MM.1S (cell line): ENCODE measurements at regions not wholly inside any gene's neighbourhood (a gene's known extent, or its start where the extent isn't known, plus 50 kb on each side); places are given as distances from the start of the nearest gene placed in this dataset.

Source experiments
- DNase-seq: peaks from one replicate; pipeline ENCODE4 v3.0.0-alpha.2; 2015
- H2AFZ ChIP-seq: fragments of 300-600 bp; sonication (generic); 2 replicates; pipeline ENCODE4 v1.6.0; 2016; ENCODE audit warnings: antibody characterized with exemption, low read length
- H3F3A ChIP-seq: fragments of 300-600 bp; sonication (generic); 2 replicates; pipeline ENCODE4 v1.6.1; 2016; ENCODE audit warnings: mild to moderate bottlenecking, antibody characterized with exemption, low read length, moderate library complexity, mixed read lengths; ENCODE audit not compliant: insufficient read depth
- H3K27ac ChIP-seq: fragments of 300-600 bp; sonication (generic); 2 replicates; pipeline ENCODE4 v1.5.1; 2016; ENCODE audit warnings: mild to moderate bottlenecking, low read length
- H3K27me3 ChIP-seq: fragments of 300-600 bp; sonication (generic); replicated peaks from 2 replicates; pipeline ENCODE4 v1.6.0; 2016; ENCODE audit warnings: low read length; ENCODE audit not compliant: insufficient read depth
- H3K36me3 ChIP-seq: fragments of 300-600 bp; sonication (generic); replicated peaks from 2 replicates; pipeline ENCODE4 v1.6.1; 2016; ENCODE audit warnings: mild to moderate bottlenecking, low read length, mixed read lengths; ENCODE audit not compliant: insufficient read depth
- H3K4me1 ChIP-seq: fragments of 300-600 bp; sonication (generic); 2 replicates; pipeline ENCODE4 v1.6.1; 2016; ENCODE audit warnings: low read length, mixed read lengths
- H3K4me2 ChIP-seq: fragments of 300-600 bp; sonication (generic); 2 replicates; pipeline ENCODE4 v1.6.0; 2016; ENCODE audit warnings: low read depth, low read length
- H3K4me3 ChIP-seq: fragments of 300-600 bp; sonication (generic); 2 replicates; pipeline ENCODE4 v1.5.1; 2016; ENCODE audit warnings: low read length, mixed read lengths
- H3K79me2 ChIP-seq: fragments of 300-600 bp; sonication (generic); 2 replicates; pipeline ENCODE4 v1.6.1; 2016; ENCODE audit warnings: mixed run types, low read length, mixed read lengths
- H3K9ac ChIP-seq: fragments of 300-600 bp; sonication (generic); 2 replicates; pipeline ENCODE4 v1.6.1; 2016; ENCODE audit warnings: low read length, mixed read lengths
- H3K9me2 ChIP-seq: fragments of 300-600 bp; sonication (generic); replicated peaks from 2 replicates; pipeline ENCODE4 v1.6.1; 2016; ENCODE audit warnings: mild to moderate bottlenecking, low read length, mixed read lengths; ENCODE audit not compliant: insufficient read depth
- H3K9me3 ChIP-seq: fragments of 300-600 bp; sonication (generic); replicated peaks from 2 replicates; pipeline ENCODE4 v1.6.1; 2016; ENCODE audit warnings: mild to moderate bottlenecking, low read length, mixed read lengths; ENCODE audit not compliant: insufficient read depth
- H4K20me1 ChIP-seq: fragments of 300-600 bp; sonication (generic); 2 replicates; pipeline ENCODE4 v1.6.1; 2016; ENCODE audit warnings: mild to moderate bottlenecking, low read length, moderate library complexity, mixed read lengths; ENCODE audit not compliant: insufficient read depth
- EZH2 ChIP-seq: fragments of 300-600 bp; sonication (generic); optimal IDR thresholded peaks from 2 replicates; pipeline ENCODE3; 2017; ENCODE audit warnings: low read depth, mild to moderate bottlenecking, antibody characterized with exemption, low read length, mixed read lengths
- EZH2phosphoT487 ChIP-seq: fragments of 300-600 bp; sonication (generic); IDR thresholded peaks from 2 replicates; pipeline ENCODE4 v1.6.1; 2018; ENCODE audit warnings: antibody characterized with exemption, low read length
- TF ChIP-seq, protein P1 (sequence below): fragments of 300-600 bp; sonication (generic); IDR thresholded peaks from 2 replicates; pipeline ENCODE4 v1.5.1; 2016; ENCODE audit warnings: antibody characterized with exemption, low read length, mixed read lengths

DNA sequence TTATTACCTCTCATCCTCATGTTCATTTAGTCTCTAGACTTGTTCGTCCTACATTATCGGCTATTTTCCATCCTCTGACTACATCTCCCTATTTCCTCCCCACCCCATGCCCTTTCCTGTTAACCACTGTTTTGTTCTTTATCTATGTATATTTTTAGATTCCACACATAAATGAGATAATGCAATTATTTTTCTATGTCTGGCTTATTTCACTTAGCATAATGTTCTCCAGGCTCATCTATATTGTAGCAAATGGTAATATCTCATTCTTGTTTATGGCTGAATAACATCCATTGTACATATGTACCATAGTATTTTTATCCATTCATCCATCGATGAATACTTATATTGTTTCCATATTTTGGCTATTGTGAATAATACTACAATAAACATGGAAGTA is 84.6 kb upstream of the PTPRR start:
- Histone ChIP-seq H3K9me2 (no peaks in the 10 kb centered on the region), H3F3A (no peaks in the 10 kb centered on the region), H3K4me2 (no peak overlapping the region), H3K27me3 (no peaks in the 10 kb centered on the region), H3K79me2 (no peaks in the 10 kb centered on the region), H4K20me1 (no peaks in the 10 kb centered on the region), H3K4me3 (no peak overlapping the region), H3K9ac (no peak overlapping the region), H3K9me3 (no peaks in the 10 kb centered on the region), H3K36me3 (no peaks in the 10 kb centered on the region), H2AFZ (no peak overlapping the region), H3K27ac (no peak overlapping the region), H3K4me1 (no peaks in the 10 kb centered on the region)
- DNase-seq, result no peak
- TF ChIP-seq EZH2, result no peak
- TF ChIP-seq, protein P1, sequence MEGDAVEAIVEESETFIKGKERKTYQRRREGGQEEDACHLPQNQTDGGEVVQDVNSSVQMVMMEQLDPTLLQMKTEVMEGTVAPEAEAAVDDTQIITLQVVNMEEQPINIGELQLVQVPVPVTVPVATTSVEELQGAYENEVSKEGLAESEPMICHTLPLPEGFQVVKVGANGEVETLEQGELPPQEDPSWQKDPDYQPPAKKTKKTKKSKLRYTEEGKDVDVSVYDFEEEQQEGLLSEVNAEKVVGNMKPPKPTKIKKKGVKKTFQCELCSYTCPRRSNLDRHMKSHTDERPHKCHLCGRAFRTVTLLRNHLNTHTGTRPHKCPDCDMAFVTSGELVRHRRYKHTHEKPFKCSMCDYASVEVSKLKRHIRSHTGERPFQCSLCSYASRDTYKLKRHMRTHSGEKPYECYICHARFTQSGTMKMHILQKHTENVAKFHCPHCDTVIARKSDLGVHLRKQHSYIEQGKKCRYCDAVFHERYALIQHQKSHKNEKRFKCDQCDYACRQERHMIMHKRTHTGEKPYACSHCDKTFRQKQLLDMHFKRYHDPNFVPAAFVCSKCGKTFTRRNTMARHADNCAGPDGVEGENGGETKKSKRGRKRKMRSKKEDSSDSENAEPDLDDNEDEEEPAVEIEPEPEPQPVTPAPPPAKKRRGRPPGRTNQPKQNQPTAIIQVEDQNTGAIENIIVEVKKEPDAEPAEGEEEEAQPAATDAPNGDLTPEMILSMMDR, result no peak
- no peak for TF ChIP-seq EZH2phosphoT487

DNA sequence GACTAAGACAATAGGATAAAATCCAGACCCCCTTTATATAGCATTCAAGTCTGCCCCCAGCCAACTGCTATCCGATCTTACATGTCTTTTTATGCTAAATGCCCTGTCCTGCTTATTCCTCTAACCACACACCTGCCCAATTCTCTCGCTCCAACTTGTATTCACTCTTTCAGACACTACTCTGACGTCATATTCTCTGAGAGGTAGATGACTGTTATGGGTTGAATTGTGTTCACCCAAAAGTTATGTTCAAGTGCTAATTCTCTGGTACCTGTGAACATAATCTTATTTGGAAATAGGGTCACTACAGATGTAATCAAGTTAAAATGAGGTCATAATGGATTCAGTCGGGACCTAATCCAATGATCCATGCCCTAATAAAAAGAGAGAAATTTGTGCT is 84.0 kb upstream of the PTPRR start:
- Histone ChIP-seq H3K36me3 (no peaks in the 10 kb centered on the region), H4K20me1 (no peaks in the 10 kb centered on the region), H3K79me2 (no peaks in the 10 kb centered on the region), H2AFZ (no peak overlapping the region), H3K27ac (no peak overlapping the region), H3K9me2 (no peaks in the 10 kb centered on the region), H3K9ac (no peak overlapping the region), H3K4me1 (no peaks in the 10 kb centered on the region), H3K4me2 (no peak overlapping the region), H3K27me3 (no peaks in the 10 kb centered on the region), H3K9me3 (no peaks in the 10 kb centered on the region), H3K4me3 (no peak overlapping the region), H3F3A (no peaks in the 10 kb centered on the region)
- no peak for TF ChIP-seq EZH2
- DNase-seq, result no peak

DNA sequence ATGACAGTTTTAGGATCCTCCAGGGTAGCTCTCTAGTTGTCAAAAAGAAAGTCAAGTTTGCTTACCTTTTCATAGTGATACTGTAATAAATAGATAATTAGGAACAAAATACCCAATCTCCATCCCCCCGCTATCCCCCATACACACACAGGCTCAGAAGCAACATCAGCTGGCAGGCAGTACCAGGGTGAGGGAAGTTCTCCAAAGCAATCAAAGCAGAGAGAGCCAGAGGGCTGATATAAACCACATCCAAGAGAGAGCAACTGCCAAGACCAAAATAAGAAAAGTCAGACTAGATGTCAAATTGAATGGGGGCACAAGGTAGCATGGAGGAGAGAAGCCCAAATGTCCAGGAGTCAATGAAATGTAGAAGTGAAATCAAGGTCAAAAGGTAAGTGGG is 80.2 kb upstream of the PTPRR start:
- Histone ChIP-seq H4K20me1 (no peaks in the 10 kb centered on the region), H3K4me2 (no peak overlapping the region), H3K4me3 (no peak overlapping the region), H3K27ac (no peak overlapping the region), H3K4me1 (no peaks in the 10 kb centered on the region), H3F3A (no peaks in the 10 kb centered on the region), H3K9ac (no peak overlapping the region), H3K27me3 (no peaks in the 10 kb centered on the region), H3K36me3 (no peaks in the 10 kb centered on the region), H3K79me2 (no peaks in the 10 kb centered on the region), H3K9me3 (no peaks in the 10 kb centered on the region), H2AFZ (no peak overlapping the region), H3K9me2 (no peaks in the 10 kb centered on the region)
- TF ChIP-seq, protein P1, result no peak
- TF ChIP-seq EZH2phosphoT487 (no peak), EZH2 (no peak)
- no peak for DNase-seq

DNA sequence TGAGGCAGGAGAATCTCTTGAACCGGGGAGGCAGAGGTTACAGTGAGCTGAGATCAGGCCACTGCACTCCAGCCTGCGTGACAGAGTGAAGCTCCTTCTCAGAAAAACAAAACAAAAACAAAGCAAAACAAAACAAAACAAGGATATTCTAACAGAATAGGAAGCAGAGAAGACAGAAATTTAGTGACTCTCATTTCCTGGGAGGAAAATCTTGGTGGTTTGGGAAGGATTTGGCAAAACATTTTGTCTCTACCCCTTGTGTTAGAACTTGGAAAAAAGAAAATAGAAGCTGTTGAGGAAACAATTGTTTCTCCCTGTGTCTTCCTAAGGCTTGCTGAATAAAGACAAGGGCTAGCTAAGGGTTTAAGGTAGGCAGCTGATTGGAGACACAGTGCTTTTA is 79.7 kb upstream of the PTPRR start:
- no peaks in the 10 kb centered on the region for H3K9me2 ChIP-seq
- no peak overlapping the region for H2AFZ ChIP-seq
- no peaks in the 10 kb centered on the region for H3K36me3 ChIP-seq
- no peaks in the 10 kb centered on the region for H3K79me2 ChIP-seq
- H3K27ac ChIP-seq, result no peak overlapping the region
- H3F3A ChIP-seq, result no peaks in the 10 kb centered on the region
- DNase-seq, result no peak
- H3K9ac ChIP-seq, result no peak overlapping the region
- no peaks in the 10 kb centered on the region for H3K9me3 ChIP-seq
- H3K4me1 ChIP-seq, result no peaks in the 10 kb centered on the region
- H4K20me1 ChIP-seq, result no peaks in the 10 kb centered on the region
- TF ChIP-seq, protein P1, result no peak
- TF ChIP-seq EZH2phosphoT487 (no peak), EZH2 (no peak)
- H3K4me3 ChIP-seq, result no peak overlapping the region
- no peaks in the 10 kb centered on the region for H3K27me3 ChIP-seq
- no peak overlapping the region for H3K4me2 ChIP-seq
